Fibroblast of skin of scalp (primary cell): ENCODE measurements at regions not wholly inside any gene's neighbourhood (a gene's known extent, or its start where the extent isn't known, plus 50 kb on each side); places are given as distances from the start of the nearest gene placed in this dataset.

ENCODE experiments used
- DNase-seq: peaks from one replicate; pipeline ENCODE4 v3.0.0-alpha.2; 2013

GRCh38 chr1:173422456-173422976 is 54.6 kb upstream of the PRDX6 start:
- DNase-seq: no peak

GRCh38 chr1:173423291-173423690 is 53.8 kb upstream of the PRDX6 start:
- no peak for DNase-seq

GRCh38 chr1:173424143-173424542 is 53.0 kb upstream of the PRDX6 start:
- DNase-seq: no peak

GRCh38 chr1:173424782-173425407 is 52.2 kb upstream of the PRDX6 start:
- no peak for DNase-seq

GRCh38 chr1:173426057-173426456 is 51.1 kb upstream of the PRDX6 start:
- DNase-seq: no peak

- no peak for DNase-seq
Observed at GRCh38 chr1:173427146-173428054, 49.7 kb upstream of the PRDX6 start.
